ENCODE measurements at regions not wholly inside any gene's neighbourhood (a gene's known extent, or its start where the extent isn't known, plus 50 kb on each side); places are given as distances from the start of the nearest gene placed in this dataset.

DNA sequence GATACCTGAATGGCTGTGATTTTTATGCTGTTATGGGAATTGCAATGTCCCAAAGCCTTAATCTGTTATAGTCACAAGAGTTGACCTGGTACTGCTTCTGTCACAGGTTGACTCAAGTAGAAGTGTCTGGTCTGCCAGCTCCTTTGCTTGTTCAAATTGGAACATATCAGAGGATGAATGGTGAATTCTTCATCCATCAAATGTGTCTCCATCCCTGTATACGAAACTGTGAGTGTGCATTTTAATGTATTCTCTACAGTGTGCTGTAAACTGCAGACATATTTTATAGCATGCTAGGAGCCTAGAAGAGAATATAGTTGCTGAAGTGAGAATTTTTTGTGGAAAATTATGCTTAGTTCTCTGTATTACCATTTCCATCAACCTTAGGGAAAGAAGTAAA is 608.4 kb downstream of the AMY1C start:
- TF ChIP-seq, protein P1, sequence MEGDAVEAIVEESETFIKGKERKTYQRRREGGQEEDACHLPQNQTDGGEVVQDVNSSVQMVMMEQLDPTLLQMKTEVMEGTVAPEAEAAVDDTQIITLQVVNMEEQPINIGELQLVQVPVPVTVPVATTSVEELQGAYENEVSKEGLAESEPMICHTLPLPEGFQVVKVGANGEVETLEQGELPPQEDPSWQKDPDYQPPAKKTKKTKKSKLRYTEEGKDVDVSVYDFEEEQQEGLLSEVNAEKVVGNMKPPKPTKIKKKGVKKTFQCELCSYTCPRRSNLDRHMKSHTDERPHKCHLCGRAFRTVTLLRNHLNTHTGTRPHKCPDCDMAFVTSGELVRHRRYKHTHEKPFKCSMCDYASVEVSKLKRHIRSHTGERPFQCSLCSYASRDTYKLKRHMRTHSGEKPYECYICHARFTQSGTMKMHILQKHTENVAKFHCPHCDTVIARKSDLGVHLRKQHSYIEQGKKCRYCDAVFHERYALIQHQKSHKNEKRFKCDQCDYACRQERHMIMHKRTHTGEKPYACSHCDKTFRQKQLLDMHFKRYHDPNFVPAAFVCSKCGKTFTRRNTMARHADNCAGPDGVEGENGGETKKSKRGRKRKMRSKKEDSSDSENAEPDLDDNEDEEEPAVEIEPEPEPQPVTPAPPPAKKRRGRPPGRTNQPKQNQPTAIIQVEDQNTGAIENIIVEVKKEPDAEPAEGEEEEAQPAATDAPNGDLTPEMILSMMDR (IDR thresholded peaks at IDR 0.05; ENCODE audit: low read depth, low read length, missing control alignments), result no peak
- H3K4me3 ChIP-seq (replicated peaks; ENCODE audit: low read depth, low read length), result no peak overlapping the region
- DNase-seq (ENCODE audit: extremely low read depth, low read depth), result no peak

DNA sequence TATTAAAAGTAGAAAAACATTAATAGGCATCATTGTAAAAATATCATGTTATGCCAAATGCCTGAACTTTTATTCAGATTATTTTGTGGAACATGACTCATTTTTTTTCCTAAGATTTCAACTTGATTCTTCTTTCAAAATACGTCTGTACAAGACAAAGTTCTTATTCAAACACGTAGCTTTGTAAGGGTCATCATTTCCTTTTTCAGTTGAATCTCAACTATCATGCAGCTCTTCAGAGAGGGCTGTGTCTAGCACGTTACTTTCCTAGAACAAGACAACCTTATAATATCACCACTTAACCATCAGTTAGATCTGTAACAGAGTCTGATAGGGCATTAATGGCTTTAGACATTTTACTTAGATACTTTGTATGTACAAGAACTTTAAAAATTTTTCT is 608.9 kb downstream of the AMY1C start:
- DNase-seq (ENCODE audit: extremely low read depth, low read depth), result no peak
- no peak overlapping the region for H3K4me3 ChIP-seq (replicated peaks; ENCODE audit: low read depth, low read length)
- TF ChIP-seq, protein P1 (IDR thresholded peaks at IDR 0.05; ENCODE audit: low read depth, low read length, missing control alignments), result no peak

DNA sequence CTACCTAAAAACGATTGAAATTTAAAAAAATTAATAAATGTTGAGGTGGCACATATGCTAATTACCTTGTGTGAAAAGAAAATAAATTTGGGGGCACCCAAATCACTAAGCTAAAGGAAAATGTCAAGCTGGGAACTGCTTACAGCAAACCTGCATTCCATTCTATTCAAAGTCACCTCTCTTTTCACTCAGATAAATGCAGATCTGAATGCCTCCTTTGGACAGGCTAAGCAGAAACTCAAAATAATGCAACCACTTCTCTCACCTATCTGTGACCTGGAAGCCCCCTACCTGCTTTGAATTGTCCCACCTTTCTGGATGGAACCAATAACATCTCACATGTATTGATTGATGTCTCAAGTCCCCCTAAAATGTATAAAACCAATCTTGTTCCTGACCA is 628.7 kb downstream of the AMY1C start:
- no peak for DNase-seq (ENCODE audit: extremely low read depth, low read depth)
- H3K4me3 ChIP-seq (replicated peaks; ENCODE audit: low read depth, low read length), result no peak overlapping the region
- TF ChIP-seq, protein P1 (IDR thresholded peaks at IDR 0.05; ENCODE audit: low read depth, low read length, missing control alignments), result no peak

DNA sequence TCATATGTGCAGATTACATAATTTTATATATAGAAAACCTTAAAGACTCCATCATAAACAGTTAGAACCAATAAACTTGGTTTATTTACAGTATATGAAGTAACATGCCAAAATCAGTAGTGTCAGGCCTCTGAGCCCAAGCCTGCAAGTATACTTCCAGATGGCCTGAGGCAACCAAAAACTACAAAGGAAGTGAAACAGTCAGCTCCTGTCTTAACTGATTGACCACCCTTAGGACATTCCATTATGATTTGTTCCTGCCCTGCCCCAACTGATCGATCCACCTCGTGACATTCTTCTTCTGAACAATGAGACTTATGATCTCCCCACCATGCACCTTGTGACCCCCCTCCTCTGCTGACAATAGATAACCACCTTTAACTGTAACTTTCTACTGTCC is 630.3 kb downstream of the AMY1C start:
- DNase-seq (ENCODE audit: extremely low read depth, low read depth), result no peak
- no peak overlapping the region for H3K4me3 ChIP-seq (replicated peaks; ENCODE audit: low read depth, low read length)
- TF ChIP-seq, protein P1 (IDR thresholded peaks at IDR 0.05; ENCODE audit: low read depth, low read length, missing control alignments), result no peak

DNA sequence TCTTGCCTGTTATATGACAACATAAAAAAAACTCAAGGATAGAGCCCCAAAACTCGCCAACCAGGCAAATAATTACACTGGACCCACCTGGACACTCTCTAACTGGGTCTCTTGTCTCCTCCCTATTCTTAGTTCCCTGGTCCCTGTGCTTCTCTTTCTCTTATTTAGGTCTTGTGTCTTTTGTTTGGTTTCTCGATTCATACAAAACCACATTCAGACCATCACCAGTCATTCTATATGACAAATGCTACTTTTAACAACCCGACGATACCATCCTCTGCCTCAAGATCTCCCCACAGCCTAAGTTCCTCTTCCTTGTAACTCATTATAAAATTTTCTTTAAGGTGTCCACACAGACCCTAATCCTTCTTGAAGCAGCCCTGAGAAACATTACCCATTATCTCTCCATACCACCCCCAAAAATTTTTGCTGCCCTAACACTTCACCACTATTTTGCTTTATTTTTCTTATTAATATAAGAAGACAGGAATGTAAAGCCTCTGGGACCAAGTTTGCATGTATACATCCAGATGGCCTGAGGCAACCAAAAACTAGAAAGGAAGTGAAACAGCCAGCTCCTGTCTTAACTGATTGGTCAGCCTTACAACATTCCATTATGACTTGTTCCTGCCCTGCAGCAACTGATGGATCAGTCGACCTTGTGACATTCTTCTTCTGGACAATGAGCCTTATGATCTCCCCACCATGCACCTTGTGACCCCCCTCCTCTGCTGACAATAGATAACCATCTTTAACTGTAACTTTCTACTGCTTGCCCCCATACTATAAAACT is 638.2 kb downstream of the AMY1C start:
- no peak overlapping the region for H3K4me3 ChIP-seq (replicated peaks; ENCODE audit: low read depth, low read length)
- DNase-seq (ENCODE audit: extremely low read depth, low read depth), result no peak
- TF ChIP-seq, protein P1 (IDR thresholded peaks at IDR 0.05; ENCODE audit: low read depth, low read length, missing control alignments), result no peak

DNA sequence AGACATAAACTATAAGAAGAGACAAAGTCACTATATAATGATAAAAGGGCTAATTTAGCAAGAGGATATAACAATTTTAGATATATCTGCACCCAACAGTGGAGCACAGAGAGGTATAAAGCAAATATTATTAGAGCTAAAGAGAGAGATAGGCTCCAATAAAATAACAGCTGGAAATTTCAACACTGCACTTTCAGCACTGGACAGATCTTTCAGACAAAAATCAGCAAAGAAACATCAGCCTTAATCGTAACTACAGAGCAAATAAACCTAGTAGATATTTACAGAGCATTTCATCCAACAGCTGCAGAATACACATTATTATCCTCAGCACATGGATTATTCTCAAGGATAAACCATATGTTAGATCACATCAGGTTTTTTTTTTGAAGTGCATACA is 642.9 kb downstream of the AMY1C start:
- TF ChIP-seq, protein P1 (IDR thresholded peaks at IDR 0.05; ENCODE audit: low read depth, low read length, missing control alignments), result no peak
- no peak for DNase-seq (ENCODE audit: extremely low read depth, low read depth)
- H3K4me3 ChIP-seq (replicated peaks; ENCODE audit: low read depth, low read length), result no peak overlapping the region

DNA sequence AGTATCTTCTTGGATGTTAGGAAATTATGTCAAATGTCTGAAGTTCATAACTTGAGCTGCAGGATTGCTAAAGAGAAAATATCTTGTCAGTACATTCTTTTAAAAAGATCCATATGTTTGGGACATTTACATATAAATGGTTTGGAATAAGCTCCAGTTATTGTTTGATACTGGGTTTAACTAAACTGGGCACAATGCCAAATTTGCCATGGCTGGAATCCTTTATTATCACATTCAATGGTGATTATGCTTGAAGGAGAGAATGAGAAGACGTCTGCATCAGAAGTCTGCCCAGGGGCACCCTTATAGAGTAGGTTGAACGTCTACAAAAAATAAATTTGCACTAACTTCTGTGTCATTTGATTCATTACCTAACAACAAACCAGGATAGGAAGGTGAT is 652.5 kb downstream of the AMY1C start:
- TF ChIP-seq, protein P1 (IDR thresholded peaks at IDR 0.05; ENCODE audit: low read depth, low read length, missing control alignments), result no peak
- DNase-seq (ENCODE audit: extremely low read depth, low read depth), result no peak
- H3K4me3 ChIP-seq (replicated peaks; ENCODE audit: low read depth, low read length), result no peak overlapping the region
